Left colon (tissue), 2 donors: ENCODE measurements at regions not wholly inside any gene's neighbourhood (a gene's known extent, or its start where the extent isn't known, plus 50 kb on each side); places are given as distances from the start of the nearest gene placed in this dataset.

Experiments used
- ATAC-seq: fragments of 200-7000 bp; cut with Tn5 transposase; one replicate; pipeline ENCODE4 v1.9.1; 2020; ENCODE audit warnings: mild to moderate bottlenecking, moderate library complexity
- DNase-seq, 2 donors: peaks; one replicate each; pipeline ENCODE4 v3.0.0-alpha.2; 2020
- intact Hi-C, 2 donors: fragments of 100-400 bp; cut with DNase I in 1 of 2; cut with micrococcal nuclease in 1 of 2; formaldehyde crosslinking; loops; one replicate each; pipeline versions ENCODE4 v1.11.2 to v1.14.0; 2022; cut with DNase I, micrococcal nuclease
- donor health status: DM: no; HTN: no; CAD: no.
- donor health status: DM: yes; HTN: yes; CAD: no.

GRCh38 chr20:22303523-22303922, 280.8 kb downstream of the FOXA2 start:
- intact Hi-C loops, result no loop called here
- ATAC-seq (no peak), DNase-seq (no peak)

GRCh38 chr20:22302039-22302438, 282.3 kb downstream of the FOXA2 start:
- intact Hi-C loops, result no loop called here
- DNase-seq (no peak), ATAC-seq (no peak)

GRCh38 chr20:22293886-22294285, 290.5 kb downstream of the FOXA2 start:
- ATAC-seq, result no peak
- DNase-seq, result no peak
- intact Hi-C loops, result no loop called here

- intact Hi-C loops, result no loop called here
- ATAC-seq, result no peak
- no peak for DNase-seq
Observed at GRCh38 chr20:22289442-22289841, 294.9 kb downstream of the FOXA2 start.

- DNase-seq, result no peak
- intact Hi-C loops, result no loop called here
- ATAC-seq, result no peak
Observed at GRCh38 chr20:22288957-22289356, 295.4 kb downstream of the FOXA2 start.

GRCh38 chr20:22288156-22288555, 296.2 kb downstream of the FOXA2 start:
- DNase-seq (no peak), ATAC-seq (no peak)
- intact Hi-C loops, result no loop called here

GRCh38 chr20:22285555-22285954, 298.8 kb downstream of the FOXA2 start:
- DNase-seq (no peak), ATAC-seq (no peak)
- intact Hi-C loops, result no loop called here

- DNase-seq, result no peak
- ATAC-seq, result no peak
- intact Hi-C loops, result no loop called here
Observed at GRCh38 chr20:22282696-22283095, 301.7 kb downstream of the FOXA2 start.

- no peak for ATAC-seq
- intact Hi-C loops, result no loop called here
- DNase-seq, result no peak
Observed at GRCh38 chr20:22274330-22274729, 310.0 kb downstream of the FOXA2 start.

GRCh38 chr20:22268675-22269074, 315.7 kb downstream of the FOXA2 start:
- intact Hi-C loops, result no loop called here
- ATAC-seq (no peak), DNase-seq (no peak)

- no peak for ATAC-seq
- intact Hi-C loops, result no loop called here
- DNase-seq, result no peak
Observed at GRCh38 chr20:22264917-22265316, 319.5 kb downstream of the FOXA2 start.

GRCh38 chr20:22260506-22260905, 323.9 kb downstream of the FOXA2 start:
- ATAC-seq (no peak), DNase-seq (no peak)
- intact Hi-C loops, result no loop called here

GRCh38 chr20:22257912-22258311, 326.5 kb downstream of the FOXA2 start:
- ATAC-seq, result no peak
- no peak for DNase-seq
- intact Hi-C loops, result no loop called here

GRCh38 chr20:22248051-22248667, 336.2 kb downstream of the FOXA2 start:
- intact Hi-C loops, result no loop called here
- ATAC-seq, result no peak
- no peak for DNase-seq

- DNase-seq (no peak), ATAC-seq (no peak)
- intact Hi-C loops, result no loop called here
Observed at GRCh38 chr20:22245139-22245538, 339.2 kb downstream of the FOXA2 start.

- intact Hi-C loops, result no loop called here
- DNase-seq (no peak), ATAC-seq (no peak)
Observed at GRCh38 chr20:22243067-22243466, 341.3 kb downstream of the FOXA2 start.

- intact Hi-C loops, result no loop called here
- DNase-seq, result no peak
- ATAC-seq, result no peak
Observed at GRCh38 chr20:22241609-22242008, 342.8 kb downstream of the FOXA2 start.

GRCh38 chr20:22232923-22233322, 351.4 kb downstream of the FOXA2 start:
- no peak for DNase-seq
- intact Hi-C loops, result no loop called here
- ATAC-seq, result no peak

- intact Hi-C loops, result no loop called here
- ATAC-seq, result no peak
Observed at GRCh38 chr20:22232473-22232872, 351.9 kb downstream of the FOXA2 start.

GRCh38 chr20:22226849-22227700, 357.3 kb downstream of the FOXA2 start:
- no peak for ATAC-seq
- DNase-seq, result no peak
- intact Hi-C loops, result no loop called here

More at GRCh38 chr20:22232473-22232872, 351.9 kb downstream of the FOXA2 start:
- DNase-seq, result no peak

GRCh38 chr20:22223236-22223635, 361.1 kb downstream of the FOXA2 start:
- intact Hi-C loops, result no loop called here
- DNase-seq (no peak), ATAC-seq (no peak)
